SK-N-SH treated with all-trans-retinoic acid at 6 μM for 48 hours (cell line): ENCODE measurements at regions not wholly inside any gene's neighbourhood (a gene's known extent, or its start where the extent isn't known, plus 50 kb on each side); places are given as distances from the start of the nearest gene placed in this dataset.

Experiments used
- ATAC-seq: fragments of 200-7000 bp; cut with Tn5 transposase; 3 replicates; pipeline ENCODE4 v1.9.1; 2020; ENCODE audit warnings: mild to moderate bottlenecking, moderate library complexity
- ARNTL ChIP-seq: fragments of 450-650 bp; formaldehyde crosslinking; IDR thresholded peaks from 2 replicates; pipeline ENCODE4 v1.5.0; 2020; ENCODE audit warnings: low read depth, mild to moderate bottlenecking, moderate library complexity, borderline replicate concordance
- BACH2 ChIP-seq: fragments of 250-450 bp; sonication (Bioruptor Pico); IDR thresholded peaks from 2 replicates; pipeline ENCODE4 v1.9.0; 2021; ENCODE audit warnings: mild to moderate bottlenecking, borderline replicate concordance
- CREB5 ChIP-seq: fragments of 250-450 bp; sonication (Bioruptor Pico); IDR thresholded peaks from 2 replicates; pipeline ENCODE4 v1.5.1; 2020; ENCODE audit warnings: low read depth, mild to moderate bottlenecking, moderate library complexity
- CSDC2 ChIP-seq: fragments of 250-450 bp; sonication (Bioruptor Pico); IDR thresholded peaks from 2 replicates; pipeline ENCODE4 v1.5.0; 2020; ENCODE audit warnings: mild to moderate bottlenecking, moderate library complexity
- CSRNP3 ChIP-seq: fragments of 250-450 bp; sonication (Bioruptor Pico); IDR thresholded peaks from 2 replicates; pipeline ENCODE4 v1.5.1; 2021; ENCODE audit warnings: mild to moderate bottlenecking, moderate library complexity
- ESRRG ChIP-seq: fragments of 250-450 bp; sonication (Bioruptor Pico); IDR thresholded peaks from 2 replicates; pipeline ENCODE4 v1.6.1; 2021; ENCODE audit warnings: mild to moderate bottlenecking
- GLIS3 ChIP-seq: fragments of 250-450 bp; sonication (Bioruptor Pico); IDR thresholded peaks from 2 replicates; pipeline ENCODE4 v1.5.0; 2020; ENCODE audit warnings: mild to moderate bottlenecking, moderate library complexity
- ISL1 ChIP-seq: fragments of 250-450 bp; sonication (Bioruptor Pico); IDR thresholded peaks from 2 replicates; pipeline ENCODE4 v2.1.2; 2022; ENCODE audit warnings: mild to moderate bottlenecking, moderate library complexity
- OSR1 ChIP-seq: fragments of 250-450 bp; sonication (Bioruptor Pico); IDR thresholded peaks from 2 replicates; pipeline ENCODE4 v1.8.0; 2022; ENCODE audit warnings: moderate library complexity, mild to moderate bottlenecking, inconsistent platforms
- PATZ1 ChIP-seq: fragments of 250-450 bp; sonication (Bioruptor Pico); IDR thresholded peaks from 2 replicates; pipeline ENCODE4 v1.8.0; 2020; ENCODE audit warnings: mild to moderate bottlenecking, moderate library complexity, borderline replicate concordance
- POU6F1 ChIP-seq: fragments of 250-450 bp; sonication (Bioruptor Pico); IDR thresholded peaks from 2 replicates; pipeline ENCODE4 v1.8.0; 2021; ENCODE audit warnings: low read depth, mild to moderate bottlenecking, moderate library complexity, borderline replicate concordance
- PPARA ChIP-seq: fragments of 250-450 bp; sonication (Bioruptor Pico); IDR thresholded peaks from 2 replicates; pipeline ENCODE4 v1.5.0; 2020; ENCODE audit warnings: mild to moderate bottlenecking, borderline replicate concordance
- RARB ChIP-seq: fragments of 250-450 bp; sonication (Bioruptor Pico); IDR thresholded peaks from 2 replicates; pipeline ENCODE4 v1.8.0; 2021; ENCODE audit warnings: mild to moderate bottlenecking, moderate library complexity
- SNAI2 ChIP-seq: fragments of 250-450 bp; sonication (Bioruptor Pico); IDR thresholded peaks from 2 replicates; pipeline ENCODE4 v1.5.0; 2020; ENCODE audit warnings: mild to moderate bottlenecking, moderate library complexity
- TCF4 ChIP-seq: fragments of 250-450 bp; sonication (Bioruptor Pico); IDR thresholded peaks from 2 replicates; pipeline ENCODE4 v1.8.0; 2021; ENCODE audit warnings: mild to moderate bottlenecking, moderate library complexity, borderline replicate concordance
- TOX ChIP-seq: fragments of 250-450 bp; sonication (Bioruptor Pico); IDR thresholded peaks from 2 replicates; pipeline ENCODE4 v1.8.0; 2021; ENCODE audit warnings: mild to moderate bottlenecking, moderate library complexity, borderline replicate concordance
- TSHZ2 ChIP-seq: fragments of 250-450 bp; sonication (Bioruptor Pico); IDR thresholded peaks from 2 replicates; pipeline ENCODE4 v1.5.0; 2020; ENCODE audit warnings: mild to moderate bottlenecking, moderate library complexity
- ZFP3 ChIP-seq: fragments of 250-450 bp; sonication (Bioruptor Pico); IDR thresholded peaks from 2 replicates; pipeline ENCODE4 v1.5.0; 2020; ENCODE audit warnings: mild to moderate bottlenecking, moderate library complexity
- ZFP30 ChIP-seq: fragments of 450-650 bp; formaldehyde crosslinking; IDR thresholded peaks from 2 replicates; pipeline ENCODE4 v1.5.0; 2022; ENCODE audit warnings: mild to moderate bottlenecking, moderate library complexity
- ZNF70 ChIP-seq: fragments of 450-650 bp; formaldehyde crosslinking; IDR thresholded peaks from 2 replicates; pipeline ENCODE4 v1.5.0; 2020; ENCODE audit warnings: mild to moderate bottlenecking, moderate library complexity
- ZNF8 ChIP-seq: fragments of 450-650 bp; formaldehyde crosslinking; IDR thresholded peaks from 2 replicates; pipeline ENCODE4 v1.5.0; 2020; ENCODE audit warnings: mild to moderate bottlenecking, moderate library complexity

- no peak for TF ChIP-seq ARNTL (CRISPR knock-in tag)
- no peak for TF ChIP-seq CSDC2
- no peak for TF ChIP-seq GLIS3 (CRISPR knock-in tag)
- no peak for TF ChIP-seq POU6F1 (CRISPR knock-in tag)
- no peak for TF ChIP-seq ZFP30 (CRISPR knock-in tag)
- TF ChIP-seq TCF4 (CRISPR knock-in tag) = no peak
- TF ChIP-seq ZNF8 (CRISPR knock-in tag) = no peak
- no peak for TF ChIP-seq PATZ1 (CRISPR knock-in tag)
- no peak for TF ChIP-seq ZFP3 (CRISPR knock-in tag)
These were observed 274.1 kb downstream of the PLK2 start (continued) for GRCh38 chr5:58185801-58186200.

- no peak for ATAC-seq
- TF ChIP-seq TOX = no peak
- no peak for TF ChIP-seq BACH2 (CRISPR knock-in tag)
- no peak for TF ChIP-seq TSHZ2 (CRISPR knock-in tag)
- TF ChIP-seq TCF4 (CRISPR knock-in tag) = no peak
- no peak for TF ChIP-seq CSRNP3 (CRISPR knock-in tag)
- TF ChIP-seq CREB5 (CRISPR knock-in tag) = no peak
- TF ChIP-seq POU6F1 (CRISPR knock-in tag) = no peak
- no peak for TF ChIP-seq SNAI2 (CRISPR knock-in tag)
- no peak for TF ChIP-seq OSR1 (CRISPR knock-in tag)
- TF ChIP-seq RARB = no peak
- TF ChIP-seq CSDC2 = no peak
- TF ChIP-seq GLIS3 (CRISPR knock-in tag) = no peak
- TF ChIP-seq ZNF8 (CRISPR knock-in tag) = no peak
- TF ChIP-seq ZNF70 (CRISPR knock-in tag) = no peak
- no peak for TF ChIP-seq ISL1 (CRISPR knock-in tag)
- TF ChIP-seq ZFP30 (CRISPR knock-in tag) = no peak
- TF ChIP-seq ESRRG (CRISPR knock-in tag) = no peak
- no peak for TF ChIP-seq ARNTL (CRISPR knock-in tag)
- TF ChIP-seq PPARA = no peak
These were observed 274.5 kb downstream of the PLK2 start for GRCh38 chr5:58185397-58185796.
